BE2C (cell line): ENCODE measurements at regions not wholly inside any gene's neighbourhood (a gene's known extent, or its start where the extent isn't known, plus 50 kb on each side); places are given as distances from the start of the nearest gene placed in this dataset.
A peak's percentile ranks its signal among the peaks of the same experiment; 100 is the strongest.

Source experiments
- DNase-seq: peaks from one replicate; pipeline ENCODE4 v3.0.0-alpha.2; 2020
- H3K27me3 ChIP-seq: fragments of 250-450 bp; sonication (Bioruptor Pico); 2 replicates; pipeline ENCODE4 v1.5.1; 2020; ENCODE audit warnings: mild to moderate bottlenecking
- H3K36me3 ChIP-seq: fragments of 250-450 bp; sonication (Bioruptor Pico); 2 replicates; pipeline ENCODE4 v1.5.1; 2020; ENCODE audit warnings: mild to moderate bottlenecking
- H3K4me1 ChIP-seq: fragments of 250-450 bp; sonication (Bioruptor Pico); 2 replicates; pipeline ENCODE4 v1.5.1; 2020
- H3K4me3 ChIP-seq: 2 replicates; pipeline ENCODE4 v1.5.1; 2011; ENCODE audit warnings: low read depth, low read length
- H3K9me3 ChIP-seq: fragments of 250-450 bp; sonication (Bioruptor Pico); 2 replicates; pipeline ENCODE4 v1.5.1; 2020
- TF ChIP-seq, protein P1 (sequence below): IDR thresholded peaks from 2 replicates; pipeline ENCODE4 v1.5.1; 2012; ENCODE audit warnings: mild to moderate bottlenecking, low read depth, low read length

DNA sequence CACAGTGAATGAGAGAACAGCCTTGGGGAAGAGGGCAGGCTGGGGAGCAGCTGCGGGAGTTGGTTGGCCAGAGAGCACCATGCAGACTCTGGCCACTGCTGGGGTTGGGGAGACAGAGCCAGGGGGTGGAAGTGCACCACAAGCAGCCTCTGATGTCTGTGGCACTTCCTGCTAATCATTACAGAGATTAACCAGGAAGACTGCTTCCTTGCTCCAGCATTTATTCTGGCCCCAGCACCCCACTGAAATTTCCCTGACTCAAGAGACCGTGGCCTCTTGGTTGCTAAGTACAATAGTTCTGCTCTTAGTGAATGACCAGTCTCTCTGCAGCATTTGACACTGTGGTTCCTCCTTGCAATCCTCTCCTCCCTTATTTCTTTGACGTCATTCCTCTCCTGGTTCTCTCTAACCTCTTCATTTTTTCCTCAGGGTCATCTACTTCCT is 266.2 kb upstream of the ROPN1 start:
- TF ChIP-seq, protein P1, sequence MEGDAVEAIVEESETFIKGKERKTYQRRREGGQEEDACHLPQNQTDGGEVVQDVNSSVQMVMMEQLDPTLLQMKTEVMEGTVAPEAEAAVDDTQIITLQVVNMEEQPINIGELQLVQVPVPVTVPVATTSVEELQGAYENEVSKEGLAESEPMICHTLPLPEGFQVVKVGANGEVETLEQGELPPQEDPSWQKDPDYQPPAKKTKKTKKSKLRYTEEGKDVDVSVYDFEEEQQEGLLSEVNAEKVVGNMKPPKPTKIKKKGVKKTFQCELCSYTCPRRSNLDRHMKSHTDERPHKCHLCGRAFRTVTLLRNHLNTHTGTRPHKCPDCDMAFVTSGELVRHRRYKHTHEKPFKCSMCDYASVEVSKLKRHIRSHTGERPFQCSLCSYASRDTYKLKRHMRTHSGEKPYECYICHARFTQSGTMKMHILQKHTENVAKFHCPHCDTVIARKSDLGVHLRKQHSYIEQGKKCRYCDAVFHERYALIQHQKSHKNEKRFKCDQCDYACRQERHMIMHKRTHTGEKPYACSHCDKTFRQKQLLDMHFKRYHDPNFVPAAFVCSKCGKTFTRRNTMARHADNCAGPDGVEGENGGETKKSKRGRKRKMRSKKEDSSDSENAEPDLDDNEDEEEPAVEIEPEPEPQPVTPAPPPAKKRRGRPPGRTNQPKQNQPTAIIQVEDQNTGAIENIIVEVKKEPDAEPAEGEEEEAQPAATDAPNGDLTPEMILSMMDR: no peak
- Histone ChIP-seq H3K9me3 (no peaks in the 10 kb centered on the region), H3K27me3 (no peaks in the 10 kb centered on the region), H3K36me3 (no peaks in the 10 kb centered on the region), H3K4me1 (peaks cover 19% of the 10 kb centered on the region), H3K4me3 (no peak overlapping the region)
- peak; percentile 47 for DNase-seq

GRCh38 chr3:124260206-124260915 is 268.4 kb upstream of the ROPN1 start:
- no peaks in the 10 kb centered on the region for H3K36me3 ChIP-seq
- no peak for DNase-seq
- no peaks in the 10 kb centered on the region for H3K27me3 ChIP-seq
- H3K9me3 ChIP-seq: no peaks in the 10 kb centered on the region
- H3K4me3 ChIP-seq: no peak overlapping the region
- peaks cover 19% of the 10 kb centered on the region for H3K4me1 ChIP-seq
- TF ChIP-seq, protein P1: no peak

DNA sequence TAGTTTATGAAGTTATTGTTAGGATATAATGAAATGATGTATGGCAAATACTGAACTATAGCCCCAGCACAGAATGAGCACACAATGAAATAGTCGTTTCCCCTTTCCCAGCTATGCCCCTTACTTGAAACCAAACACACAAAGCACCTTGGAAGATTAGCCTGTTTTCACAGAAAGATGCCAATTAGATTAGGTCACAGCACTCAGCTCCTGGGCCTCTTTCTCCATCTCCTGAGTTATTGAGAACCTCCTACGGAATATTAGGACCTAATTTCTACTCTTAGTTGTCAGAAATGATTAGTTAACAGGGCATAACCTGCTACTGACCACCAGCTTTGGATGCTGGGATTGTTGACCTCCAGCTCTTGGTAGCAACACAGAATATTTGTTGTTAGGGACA is 269.4 kb upstream of the ROPN1 start:
- H3K27me3 ChIP-seq: no peaks in the 10 kb centered on the region
- DNase-seq: no peak

DNA sequence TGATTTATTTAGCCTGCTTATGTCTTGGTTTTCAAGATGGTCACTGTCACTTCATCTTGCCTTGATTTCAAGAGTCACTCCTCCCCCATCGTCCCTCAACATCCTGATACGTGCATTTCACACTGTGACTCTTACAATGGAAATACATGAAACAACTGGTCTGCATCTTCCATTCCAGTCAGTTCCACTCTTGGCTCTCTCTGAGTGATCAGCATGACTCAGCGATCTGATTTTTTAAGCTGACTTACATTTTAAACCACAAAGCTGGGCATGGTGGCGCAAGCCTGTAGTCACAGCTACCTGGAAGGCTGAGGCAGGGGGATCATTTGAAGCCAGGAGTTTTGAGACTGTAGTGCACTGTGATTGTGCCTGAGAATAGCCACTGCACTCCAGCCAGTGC is 271.2 kb upstream of the ROPN1 start:
- no peak overlapping the region for H3K4me3 ChIP-seq
- TF ChIP-seq, protein P1: no peak
- H3K27me3 ChIP-seq: no peaks in the 10 kb centered on the region
- no peak for DNase-seq
- peaks cover 2% of the 10 kb centered on the region for H3K4me1 ChIP-seq
- no peaks in the 10 kb centered on the region for H3K9me3 ChIP-seq
- no peaks in the 10 kb centered on the region; the same call in 1 of the 2 replicates for H3K36me3 ChIP-seq

More for the DNA sequence above, 269.4 kb upstream of the ROPN1 start:
- Histone ChIP-seq H3K4me1 (peaks cover 18% of the 10 kb centered on the region), H3K4me3 (no peak overlapping the region), H3K9me3 (no peaks in the 10 kb centered on the region), H3K36me3 (no peaks in the 10 kb centered on the region)
- TF ChIP-seq, protein P1: no peak

GRCh38 chr3:124264346-124264745 is 272.4 kb upstream of the ROPN1 start:
- no peaks in the 10 kb centered on the region for H3K27me3 ChIP-seq
- H3K36me3 ChIP-seq: peaks cover 10% of the 10 kb centered on the region
- peaks cover 2% of the 10 kb centered on the region for H3K4me1 ChIP-seq
- H3K4me3 ChIP-seq: no peak overlapping the region
- TF ChIP-seq, protein P1: no peak
- H3K9me3 ChIP-seq: no peaks in the 10 kb centered on the region
- DNase-seq: no peak

DNA sequence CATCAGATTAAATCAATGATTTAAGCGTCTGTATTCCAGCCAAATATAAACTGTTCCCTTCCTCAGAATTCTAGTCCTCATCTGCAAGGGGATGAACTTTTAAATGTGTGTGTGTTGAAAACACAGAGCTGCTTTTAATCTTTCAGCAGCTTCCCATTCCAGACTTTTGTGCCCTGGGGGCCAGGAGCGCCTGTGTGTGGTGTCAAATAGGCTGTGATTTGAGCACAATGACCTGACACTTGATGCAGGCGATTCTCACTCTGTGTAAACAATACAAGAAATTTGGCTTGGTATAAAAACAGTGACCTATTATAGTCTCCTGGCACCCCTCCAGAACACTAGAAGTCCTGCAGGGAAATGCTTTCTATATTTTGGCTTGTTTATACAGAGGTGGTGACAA is 274.6 kb upstream of the ROPN1 start:
- TF ChIP-seq, protein P1: no peak
- Histone ChIP-seq H3K9me3 (no peaks in the 10 kb centered on the region), H3K4me3 (no peak overlapping the region), H3K4me1 (peaks cover 2% of the 10 kb centered on the region), H3K36me3 (peaks cover 10% of the 10 kb centered on the region), H3K27me3 (no peaks in the 10 kb centered on the region)
- DNase-seq: peak; percentile 80
